Loucy (cell line): ENCODE measurements at regions not wholly inside any gene's neighbourhood (a gene's known extent, or its start where the extent isn't known, plus 50 kb on each side); places are given as distances from the start of the nearest gene placed in this dataset.

ENCODE experiments used
- H2AFZ ChIP-seq: fragments of 200-600 bp; sonication (generic); 2 replicates; pipeline ENCODE4 v1.6.0; 2016; ENCODE audit warnings: antibody characterized with exemption, mild to moderate bottlenecking, low read length, moderate library complexity
- H3F3A ChIP-seq: fragments of 200-600 bp; 2 replicates; pipeline ENCODE4 v1.6.0; 2016; ENCODE audit warnings: antibody characterized with exemption, low read depth, mild to moderate bottlenecking
- H3K27me3 ChIP-seq: fragments of 200-600 bp; sonication (generic); 2 replicates; pipeline ENCODE4 v1.6.1; 2014; ENCODE audit warnings: low read length, mild to moderate bottlenecking; ENCODE audit not compliant: insufficient read depth, poor library complexity, severe bottlenecking
- H3K36me3 ChIP-seq: fragments of 200-600 bp; sonication (generic); 2 replicates; pipeline ENCODE4 v1.6.1; 2016; ENCODE audit warnings: low read length; ENCODE audit not compliant: insufficient read depth
- H3K4me1 ChIP-seq: fragments of 200-600 bp; sonication (generic); 2 replicates; pipeline ENCODE4 v1.5.1; 2014; ENCODE audit warnings: low read length, mild to moderate bottlenecking; ENCODE audit not compliant: insufficient read depth, poor library complexity, severe bottlenecking
- H3K4me2 ChIP-seq: fragments of 200-600 bp; sonication (generic); 2 replicates; pipeline ENCODE4 v1.6.0; 2014; ENCODE audit warnings: antibody characterized with exemption, low read length, low read depth, mild to moderate bottlenecking; ENCODE audit not compliant: poor library complexity, severe bottlenecking
- H3K4me3 ChIP-seq: fragments of 200-600 bp; sonication (generic); 2 replicates; pipeline ENCODE4 v1.5.1; 2014; ENCODE audit warnings: low read length, mild to moderate bottlenecking, mixed read lengths; ENCODE audit not compliant: poor library complexity, severe bottlenecking
- H3K79me2 ChIP-seq: fragments of 200-600 bp; sonication (generic); 2 replicates; pipeline ENCODE4 v1.6.1; 2014; ENCODE audit warnings: low read length; ENCODE audit not compliant: insufficient read depth
- H3K9ac ChIP-seq: fragments of 200-600 bp; sonication (generic); 2 replicates; pipeline ENCODE4 v1.6.0; 2014; ENCODE audit warnings: mild to moderate bottlenecking, low read depth, low read length, moderate library complexity; ENCODE audit not compliant: poor library complexity, severe bottlenecking
- H3K9me2 ChIP-seq: fragments of 200-600 bp; sonication (generic); replicated peaks from 2 replicates; pipeline ENCODE4 v1.6.1; 2016; ENCODE audit warnings: low read depth, low read length, mixed read lengths
- H3K9me3 ChIP-seq: fragments of 200-600 bp; sonication (generic); 2 replicates; pipeline ENCODE4 v1.6.1; 2014; ENCODE audit warnings: mild to moderate bottlenecking, antibody characterized with exemption, low read length, low read depth; ENCODE audit not compliant: insufficient read depth
- H4K20me1 ChIP-seq: fragments of 200-600 bp; sonication (generic); 2 replicates; pipeline ENCODE4 v1.6.0; 2014; ENCODE audit warnings: antibody characterized with exemption, low read length, mild to moderate bottlenecking; ENCODE audit not compliant: insufficient read depth, poor library complexity, severe bottlenecking
- CTCF ChIP-seq: fragments of 200-600 bp; sonication (generic); conservative IDR thresholded peaks from 2 replicates; pipeline ENCODE4 v1.5.1; 2014; ENCODE audit warnings: mild to moderate bottlenecking, antibody characterized with exemption, low read length
- EZH2phosphoT487 ChIP-seq: fragments of 200-600 bp; IDR thresholded peaks from 2 replicates; pipeline ENCODE4 v1.6.1; 2018; ENCODE audit warnings: antibody characterized with exemption, mild to moderate bottlenecking, moderate library complexity, borderline replicate concordance

GRCh38 chr9:84538879-84539278 is 130.7 kb upstream of the NTRK2 start:
- Histone ChIP-seq H3K4me2 (no peak overlapping the region), H3K36me3 (no peaks in the 10 kb centered on the region)

GRCh38 chr9:84542554-84542953 is 127.0 kb upstream of the NTRK2 start:
- no peaks in the 10 kb centered on the region for H3K79me2 ChIP-seq
- H3K4me1 ChIP-seq: no peaks in the 10 kb centered on the region
- H3K9ac ChIP-seq: no peak overlapping the region
- H3K4me3 ChIP-seq: no peak overlapping the region
- no peak overlapping the region for H2AFZ ChIP-seq
- H3F3A ChIP-seq: no peaks in the 10 kb centered on the region
- H3K9me3 ChIP-seq: no peaks in the 10 kb centered on the region
- no peak for TF ChIP-seq CTCF
- no peak for TF ChIP-seq EZH2phosphoT487
- no peaks in the 10 kb centered on the region for H3K36me3 ChIP-seq
- H4K20me1 ChIP-seq: no peaks in the 10 kb centered on the region
- no peaks in the 10 kb centered on the region for H3K9me2 ChIP-seq
- no peak overlapping the region for H3K4me2 ChIP-seq
- no peaks in the 10 kb centered on the region for H3K27me3 ChIP-seq

More at GRCh38 chr9:84538879-84539278, 130.7 kb upstream of the NTRK2 start:
- H2AFZ ChIP-seq: no peak overlapping the region
- no peak overlapping the region for H3K9ac ChIP-seq
- H3K79me2 ChIP-seq: no peaks in the 10 kb centered on the region
- H3K4me1 ChIP-seq: no peaks in the 10 kb centered on the region
- no peaks in the 10 kb centered on the region for H3K27me3 ChIP-seq
- no peaks in the 10 kb centered on the region for H3K9me2 ChIP-seq
- H3F3A ChIP-seq: no peaks in the 10 kb centered on the region
- H3K4me3 ChIP-seq: no peak overlapping the region
- TF ChIP-seq EZH2phosphoT487 (no peak), CTCF (no peak)
- no peaks in the 10 kb centered on the region for H4K20me1 ChIP-seq
- H3K9me3 ChIP-seq: no peaks in the 10 kb centered on the region

GRCh38 chr9:84554069-84554664 is 115.4 kb upstream of the NTRK2 start:
- no peaks in the 10 kb centered on the region for H3F3A ChIP-seq
- TF ChIP-seq CTCF: no peak
- no peak for TF ChIP-seq EZH2phosphoT487

More at GRCh38 chr9:84554069-84554664, 115.4 kb upstream of the NTRK2 start:
- H3K9me3 ChIP-seq: no peaks in the 10 kb centered on the region
- H3K4me3 ChIP-seq: no peak overlapping the region
- H3K4me2 ChIP-seq: no peak overlapping the region
- no peaks in the 10 kb centered on the region for H3K4me1 ChIP-seq
- H2AFZ ChIP-seq: no peak overlapping the region
- H3K27me3 ChIP-seq: no peaks in the 10 kb centered on the region
- no peaks in the 10 kb centered on the region for H3K79me2 ChIP-seq
- H3K9me2 ChIP-seq: no peaks in the 10 kb centered on the region
- H4K20me1 ChIP-seq: no peaks in the 10 kb centered on the region
- H3K36me3 ChIP-seq: no peaks in the 10 kb centered on the region
- no peak overlapping the region for H3K9ac ChIP-seq
